Pancreas (tissue), 10 donors: ENCODE measurements at regions not wholly inside any gene's neighbourhood (a gene's known extent, or its start where the extent isn't known, plus 50 kb on each side); places are given as distances from the start of the nearest gene placed in this dataset.

Source experiments
- ATAC-seq, 4 donors: fragments of 200-7000 bp; cut with Tn5 transposase; one replicate each; pipeline versions ENCODE4 v1.8.0 to v1.9.1; 2020; ENCODE audit warnings: mild to moderate bottlenecking in 4 of 4, moderate library complexity in 4 of 4
- DNase-seq, 6 donors: peaks; one replicate each; pipeline ENCODE4 v3.0.0-alpha.2; 2020
- FAIRE-seq: peaks from 2 replicates; lab custom pipeline; 2012; peaks lifted over from hg19 to GRCh38; lab: Jason Lieb, UNC
- H3K27ac ChIP-seq, 4 donors: fragments of 200-600 bp; sonication (generic); 1 replicate in 3 of 4; 2 replicates in 1 of 4; pipeline versions ENCODE4 v1.5.0 to v1.8.0; 2020
- H3K27me3 ChIP-seq, 4 donors: fragments of 200-600 bp; one replicate each; pipeline ENCODE4 v1.8.0; 2021
- H3K36me3 ChIP-seq, 3 donors: fragments of 200-600 bp; sonication (generic) in 1 of 3; one replicate each; pipeline versions ENCODE4 v1.5.0 to v1.8.0; 2020 to 2021
- H3K4me1 ChIP-seq, 3 donors: fragments of 200-600 bp; one replicate each; pipeline ENCODE4 v1.8.0; 2021
- H3K4me3 ChIP-seq, 4 donors: fragments of 200-600 bp; sonication (generic) in 2 of 4; one replicate each; pipeline versions ENCODE4 v1.5.0 to v1.8.0; 2020 to 2021
- H3K9me3 ChIP-seq, 4 donors: fragments of 200-600 bp; one replicate each; pipeline ENCODE4 v1.8.0; 2021
- CTCF ChIP-seq, 4 donors: fragments of 200-600 bp; sonication (generic) in 3 of 4; IDR thresholded peaks; one replicate each; pipeline versions ENCODE4 v1.5.0 to v1.8.0; 2021; ENCODE audit warnings: antibody characterized with exemption in 4 of 4
- WGBS, 2 donors: extraction: QIAGEN DNeasy Blood & Tissue Kit; methylation state at CpG; one replicate each; pipeline ENCODE4 v1.1.7; 2013; 5-methylcytosine and 5-hydroxymethylcytosine counted together
- intact Hi-C, 3 donors: fragments of 100-400 bp; cut with DNase I; formaldehyde crosslinking; loops; one replicate each; pipeline versions ENCODE4 v1.11.1 to v1.14.2; 2022
- donor health status: healthy with polysubstance abuse.
- donor health status: DM: no; HTN: no; CAD: no; lungs with moderate emphysema.
- donor health status: DM: no; HTN: no; CAD: no.
- donor health status: control.
- donor health status: control.
- donor health status: Bipolar disorder and iron deficiency.
- donor health status: DM: yes; HTN: yes; CAD: no.
- donor health status: DM: no; HTN: no; CAD: no.
- donor health status: DM: no; HTN: no; CAD: no.
- donor health status: DM: yes; HTN: yes; CAD: no.

DNA sequence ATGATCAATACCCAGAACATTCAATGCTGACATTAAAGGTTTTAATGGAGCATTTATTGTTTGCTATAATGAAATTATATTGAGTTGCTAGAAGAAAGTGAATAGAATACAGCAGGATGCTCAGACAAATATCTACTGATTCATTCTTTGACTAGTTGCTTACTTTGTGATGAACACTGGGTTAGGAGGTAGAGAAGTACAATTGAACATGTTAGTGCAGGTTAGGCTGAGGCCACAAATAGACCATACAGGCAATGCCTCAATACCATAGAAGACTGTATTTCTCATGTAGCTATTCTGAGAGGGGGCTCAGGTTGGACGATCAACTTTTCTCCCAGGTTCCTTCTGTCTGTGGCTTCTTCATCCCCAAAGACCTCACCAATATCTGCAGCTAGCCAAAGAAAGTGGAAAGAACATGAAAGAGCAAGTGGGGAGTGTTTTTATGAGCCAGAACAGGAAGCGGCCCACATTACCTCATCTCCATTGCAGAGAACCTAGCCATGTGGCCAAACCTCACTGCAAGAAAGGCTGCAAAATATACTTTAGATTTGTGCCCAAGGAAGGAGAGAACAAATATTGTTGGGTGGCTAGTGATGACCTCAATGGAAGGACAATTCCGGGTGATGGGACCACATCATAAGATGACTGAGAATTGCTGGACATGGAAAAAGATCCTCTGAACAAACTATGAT is 180.3 kb upstream of the GATB start:
- TF ChIP-seq CTCF (IDR thresholded peaks at IDR 0.05) = no peak
- Histone ChIP-seq H3K4me3 (no peak overlapping the region), H3K36me3 (no peaks in the 10 kb centered on the region), H3K27ac (no peak overlapping the region), H3K9me3 (no peaks in the 10 kb centered on the region), H3K27me3 (no peaks in the 10 kb centered on the region), H3K4me1 (no peaks in the 10 kb centered on the region)
- FAIRE-seq (no peak), DNase-seq (no peak), ATAC-seq (no peak)
- 76 to 83% methylated on average over 3 of the region's 3 CpGs for WGBS, 2 donors
- intact Hi-C loops = no loop called here

- intact Hi-C loops = no loop called here
- DNase-seq (no peak), ATAC-seq (no peak), FAIRE-seq (no peak)
- no peaks in the 10 kb centered on the region for H3K9me3 ChIP-seq
- no peak for TF ChIP-seq CTCF (IDR thresholded peaks at IDR 0.05)
- no peak overlapping the region for H3K27ac ChIP-seq
- no peaks in the 10 kb centered on the region for H3K36me3 ChIP-seq
- H3K4me1 ChIP-seq = no peaks in the 10 kb centered on the region
- no peak overlapping the region for H3K4me3 ChIP-seq
- no peaks in the 10 kb centered on the region for H3K27me3 ChIP-seq
- WGBS, 2 donors = 75 to 83% methylated on average over 2 of the region's 2 CpGs
These were observed 179.5 kb upstream of the GATB start for GRCh38 chr4:151940291-151940690.

DNA sequence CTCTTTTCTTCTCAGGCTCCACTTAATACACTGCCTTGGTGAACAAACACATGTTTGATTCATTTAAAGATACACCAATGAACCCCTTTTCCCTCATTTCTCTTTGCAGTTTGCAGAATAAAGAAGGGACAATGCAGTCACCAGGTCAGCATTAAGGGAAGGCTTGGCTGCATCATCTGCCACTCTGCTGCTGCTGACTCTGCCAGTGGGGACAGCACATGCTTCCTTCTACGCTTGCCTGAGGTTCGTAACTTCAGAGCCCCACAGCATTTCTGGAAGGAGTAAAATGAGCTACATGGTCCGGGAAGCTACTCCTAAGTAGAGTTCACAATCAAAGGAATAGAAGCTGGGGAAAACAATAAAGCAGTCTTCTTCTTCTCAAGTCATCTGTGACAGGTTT is 178.9 kb upstream of the GATB start:
- intact Hi-C loops = no loop called here
- H3K9me3 ChIP-seq = no peaks in the 10 kb centered on the region
- no peak for DNase-seq
- no peak for FAIRE-seq
- TF ChIP-seq CTCF (IDR thresholded peaks at IDR 0.05) = no peak
- H3K27ac ChIP-seq = no peak overlapping the region
- H3K4me3 ChIP-seq = no peak overlapping the region
- no peaks in the 10 kb centered on the region for H3K36me3 ChIP-seq
- WGBS, 2 donors = 70 to 83% methylated on average over 3 of the region's 3 CpGs
- no peak for ATAC-seq
- H3K27me3 ChIP-seq = no peaks in the 10 kb centered on the region
- no peaks in the 10 kb centered on the region for H3K4me1 ChIP-seq

- 85 to 86% methylated on average over 1 of the region's 1 CpG for WGBS, 2 donors
These were observed 174.6 kb upstream of the GATB start for GRCh38 chr4:151935411-151935810.

More at GRCh38 chr4:151935411-151935810, 174.6 kb upstream of the GATB start:
- no peak for FAIRE-seq
- no peak for DNase-seq
- no peaks in the 10 kb centered on the region for H3K36me3 ChIP-seq
- H3K4me1 ChIP-seq = no peaks in the 10 kb centered on the region
- no peak overlapping the region for H3K4me3 ChIP-seq
- ATAC-seq = no peak
- intact Hi-C loops = no loop called here
- TF ChIP-seq CTCF (IDR thresholded peaks at IDR 0.05) = no peak
- no peaks in the 10 kb centered on the region for H3K9me3 ChIP-seq
- H3K27me3 ChIP-seq = no peaks in the 10 kb centered on the region
- H3K27ac ChIP-seq = no peak overlapping the region
